A673 (cell line): ENCODE measurements at regions not wholly inside any gene's neighbourhood (a gene's known extent, or its start where the extent isn't known, plus 50 kb on each side); places are given as distances from the start of the nearest gene placed in this dataset.
"Not testable (repeated sequence)": the region's sequence is repeated elsewhere in the genome, so short reads cannot be mapped to it uniquely, and the experiment has no call there.

ENCODE experiments used
- BruUV-seq: library from RNA; stranded (reverse); fragments of 400-500 nt; replicated peaks from 2 replicates; lab custom pipeline; 2021; lab: Mats Ljungman, UMichigan
- CTCF ChIA-PET: fragments of 300-600 bp; sonication (Branson Sonifier 250); formaldehyde crosslinking; loops from one replicate; lab custom pipeline; 2022; ENCODE audit warnings: antibody characterized with exemption; lab: Charles Lee
- POLR2A ChIA-PET: fragments of 300-600 bp; sonication (Branson Sonifier 250); formaldehyde crosslinking; loops from one replicate; lab custom pipeline; 2022; ENCODE audit warnings: antibody characterized with exemption; ENCODE audit not compliant: low non-redundant PET; lab: Charles Lee
- DNase-seq: peaks from one replicate; pipeline ENCODE4 v3.0.0-alpha.2; 2015; ENCODE audit warnings: low spot score
- H3K27ac ChIP-seq: fragments of 200-600 bp; sonication (generic); 2 replicates; pipeline ENCODE4 v1.5.1; 2016; ENCODE audit warnings: mixed run types, low read depth, mild to moderate bottlenecking, mixed read lengths, antibody characterized with exemption, low read length; ENCODE audit not compliant: poor library complexity, severe bottlenecking
- H3K27me3 ChIP-seq: fragments of 200-600 bp; sonication (generic); replicated peaks from 2 replicates; pipeline ENCODE4 v1.6.1; 2017; ENCODE audit warnings: mixed run types, low read depth, mild to moderate bottlenecking, mixed read lengths, antibody characterized with exemption, low read length; ENCODE audit not compliant: insufficient read depth, poor library complexity
- H3K36me3 ChIP-seq: fragments of 200-600 bp; sonication (generic); 2 replicates; pipeline ENCODE4 v1.6.1; 2016; ENCODE audit warnings: mixed run types, mild to moderate bottlenecking, mixed read lengths, antibody characterized with exemption, low read length; ENCODE audit not compliant: insufficient read depth, poor library complexity, severe bottlenecking
- H3K4me1 ChIP-seq: fragments of 200-600 bp; sonication (generic); 2 replicates; pipeline ENCODE4 v1.6.1; 2017; ENCODE audit warnings: mixed run types, mild to moderate bottlenecking, mixed read lengths, antibody characterized with exemption, low read length; ENCODE audit not compliant: insufficient read depth, poor library complexity, severe bottlenecking
- H3K4me3 ChIP-seq: fragments of 200-600 bp; sonication (generic); 2 replicates; pipeline ENCODE4 v1.5.1; 2016; ENCODE audit warnings: low read depth, mixed run types, mild to moderate bottlenecking, mixed read lengths, low read length; ENCODE audit not compliant: poor library complexity, severe bottlenecking
- H3K9me3 ChIP-seq: fragments of 200-600 bp; sonication (generic); 2 replicates; pipeline ENCODE4 v1.6.1; 2016; ENCODE audit warnings: mixed run types, low read depth, mild to moderate bottlenecking, mixed read lengths, antibody characterized with exemption, low read length; ENCODE audit not compliant: poor library complexity, severe bottlenecking
- CTCF ChIP-seq: fragments of 300-800, 200-600 bp; sonication (generic); conservative IDR thresholded peaks from 2 replicates; pipeline ENCODE4 v1.5.1; 2017; ENCODE audit warnings: low read depth, mild to moderate bottlenecking, antibody characterized with exemption, low read length, moderate library complexity, mixed read lengths
- EZH2 ChIP-seq: fragments of 200-600 bp; sonication (generic); IDR thresholded peaks from 2 replicates; pipeline ENCODE4 v1.6.1; 2017; ENCODE audit warnings: borderline replicate concordance, low read depth, mild to moderate bottlenecking, mixed read lengths, antibody characterized with exemption, low read length; ENCODE audit not compliant: poor library complexity, severe bottlenecking
- intact Hi-C: fragments of 100-400 bp; cut with micrococcal nuclease; formaldehyde crosslinking; loops from one replicate; pipeline ENCODE4 v1.10.0; 2022; ENCODE audit not compliant: unreplicated experiment

- intact Hi-C loops: no loop called here
- Histone ChIP-seq H3K27me3 (no peaks in the 10 kb centered on the region), H3K36me3 (no peaks in the 10 kb centered on the region), H3K27ac (no peak overlapping the region), H3K4me3 (no peak overlapping the region), H3K4me1 (no peaks in the 10 kb centered on the region), H3K9me3 (no peaks in the 10 kb centered on the region)
- POLR2A ChIA-PET: no interaction called here
- TF ChIP-seq EZH2 (no peak), CTCF (no peak)
- CTCF ChIA-PET: no interaction called here
- BruUV-seq: no TSS peak
- DNase-seq: no peak
Measured at GRCh38 chr2:56816666-56817065, 632.9 kb downstream of the CCDC85A start.

GRCh38 chr2:56831780-56832179 is 648.0 kb downstream of the CCDC85A start:
- H3K27ac ChIP-seq: no peak overlapping the region
- ChIA-PET CTCF (no interaction called here), POLR2A (no interaction called here)
- BruUV-seq: no TSS peak
- no peaks in the 10 kb centered on the region for H3K9me3 ChIP-seq
- no peaks in the 10 kb centered on the region for H3K4me1 ChIP-seq
- TF ChIP-seq EZH2 (no peak), CTCF (no peak)
- H3K36me3 ChIP-seq: no peaks in the 10 kb centered on the region
- H3K27me3 ChIP-seq: no peaks in the 10 kb centered on the region
- DNase-seq: no peak
- no peak overlapping the region for H3K4me3 ChIP-seq
- intact Hi-C loops: no loop called here

GRCh38 chr2:56834686-56835085 is 650.9 kb downstream of the CCDC85A start:
- BruUV-seq: no TSS peak
- H3K9me3 ChIP-seq: no peaks in the 10 kb centered on the region
- H3K27me3 ChIP-seq: no peaks in the 10 kb centered on the region
- no peak overlapping the region for H3K27ac ChIP-seq
- no peak for TF ChIP-seq EZH2
- TF ChIP-seq CTCF: no peak
- H3K4me1 ChIP-seq: no peaks in the 10 kb centered on the region
- H3K36me3 ChIP-seq: no peaks in the 10 kb centered on the region
- no peak for DNase-seq
- intact Hi-C loops: no loop called here
- ChIA-PET POLR2A (interaction anchor here (0.5 kb wide), 1 partner anchor 1203 kb away, joined by 7 read pairs; no protein-coding TSS in a partner anchor), CTCF (no interaction called here)
- H3K4me3 ChIP-seq: no peak overlapping the region

- BruUV-seq, H3K27ac ChIP-seq, H3K27me3 ChIP-seq, H3K36me3 ChIP-seq, intact Hi-C loops, H3K4me1 ChIP-seq, H3K4me3 ChIP-seq, DNase-seq, CTCF ChIA-PET, POLR2A ChIA-PET: not testable (repeated sequence)
- H3K9me3 ChIP-seq: peaks cover 14% of the 10 kb centered on the region
Measured at GRCh38 chr2:56840009-56840408, 656.2 kb downstream of the CCDC85A start.
